ENCODE measurements at regions not wholly inside any gene's neighbourhood (a gene's known extent, or its start where the extent isn't known, plus 50 kb on each side); places are given as distances from the start of the nearest gene placed in this dataset.

GRCh38 chr21:16792101-16792500, 720.7 kb upstream of the CXADR start:
- no peak for DNase-seq

DNA sequence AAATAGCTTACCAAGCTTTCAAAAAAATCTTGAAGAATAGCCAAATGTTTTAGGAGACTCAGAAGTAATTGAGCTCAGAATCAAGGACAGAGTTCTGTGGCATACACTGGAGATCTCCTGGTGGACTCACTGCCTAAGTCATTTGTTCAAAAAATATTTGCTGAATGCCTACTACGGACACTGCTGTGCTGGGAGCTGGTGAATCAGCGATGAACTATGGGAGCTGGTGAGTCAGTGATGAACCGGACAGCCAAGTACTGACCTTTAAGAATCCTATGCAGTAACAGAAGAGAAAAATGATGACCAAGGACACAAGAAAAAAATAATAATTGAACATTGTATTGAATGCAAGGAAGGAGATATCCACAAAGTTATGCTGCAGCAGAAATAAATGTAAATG, 717.9 kb upstream of the CXADR start:
- no peak for DNase-seq

GRCh38 chr21:16796776-16797175, 716.1 kb upstream of the CXADR start:
- DNase-seq = no peak

GRCh38 chr21:16797540-16797939, 715.3 kb upstream of the CXADR start:
- no peak for DNase-seq

DNA sequence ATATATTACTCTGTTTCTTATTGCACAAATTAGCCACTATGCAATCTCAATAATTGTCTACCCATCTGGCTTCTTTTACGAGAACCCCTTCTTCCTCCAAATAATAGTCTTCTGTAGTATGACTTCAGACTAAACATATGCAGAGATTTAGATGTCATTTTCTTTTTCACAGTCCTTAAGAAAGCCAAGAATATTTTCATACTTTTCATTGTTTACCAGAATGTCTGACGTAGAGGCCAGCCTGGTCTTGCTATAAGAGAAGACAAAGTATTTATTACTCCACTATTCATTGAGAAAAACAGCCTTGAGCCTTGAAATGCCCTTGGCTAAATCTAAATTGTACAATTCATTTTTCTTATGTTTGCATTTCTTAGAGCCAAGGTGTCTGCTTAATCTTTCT, 714.9 kb upstream of the CXADR start:
- DNase-seq = no peak

DNA sequence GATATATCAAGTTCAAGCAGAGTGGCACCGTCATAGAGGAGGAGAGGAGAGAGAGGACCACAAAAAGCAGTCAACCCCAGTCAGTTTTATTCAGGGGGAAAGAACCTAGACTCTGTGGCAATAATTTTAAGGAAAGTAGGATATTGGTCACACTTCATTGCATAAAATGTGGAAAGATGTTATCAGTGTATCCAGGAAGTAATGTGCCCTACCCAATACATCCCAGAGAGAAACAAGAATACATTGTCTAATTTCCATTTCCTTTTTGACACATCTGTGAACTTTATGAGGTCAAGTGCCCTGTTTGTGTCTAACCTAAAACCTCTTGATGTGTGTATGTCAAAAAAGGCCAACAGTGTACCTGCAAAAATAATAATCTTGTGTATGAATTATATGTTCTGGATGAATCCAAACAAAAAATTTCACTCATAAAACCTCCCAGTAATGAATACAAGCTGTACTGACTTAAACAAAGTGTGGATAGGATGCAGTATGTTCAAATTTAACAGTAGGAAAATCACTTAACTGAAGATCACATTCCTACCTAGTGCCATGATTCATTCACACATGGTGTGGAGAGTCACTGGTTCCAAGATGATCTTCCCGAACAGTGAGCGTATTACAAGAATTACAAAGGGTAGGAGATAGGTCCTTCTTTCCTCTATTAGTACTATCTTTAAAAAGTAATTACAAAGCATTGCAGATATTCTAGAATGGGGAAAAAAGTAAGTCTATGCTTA, 712.1 kb upstream of the CXADR start:
- no peak for DNase-seq

DNA sequence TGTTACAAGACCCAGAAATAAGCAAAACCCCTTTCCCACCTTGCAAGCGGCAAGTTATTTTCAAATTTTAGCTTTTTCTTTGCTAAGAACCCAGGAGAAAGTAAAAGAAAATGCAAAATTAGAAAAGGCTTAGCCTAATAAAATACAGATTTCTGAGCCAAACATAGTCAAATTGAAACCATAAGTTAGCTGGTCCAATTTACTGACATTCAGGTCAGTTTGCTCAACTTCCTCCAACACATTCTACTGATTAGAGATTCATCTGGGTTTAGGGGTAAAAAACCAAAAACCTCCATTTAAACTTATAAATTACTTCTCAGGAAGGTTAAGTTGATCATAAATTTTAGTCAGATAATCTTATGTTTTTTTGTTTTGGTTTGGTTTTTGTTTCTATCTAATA, 701.8 kb upstream of the CXADR start:
- DNase-seq = no peak

- DNase-seq = no peak
Observed at GRCh38 chr21:16811970-16812369, 700.9 kb upstream of the CXADR start.

DNA sequence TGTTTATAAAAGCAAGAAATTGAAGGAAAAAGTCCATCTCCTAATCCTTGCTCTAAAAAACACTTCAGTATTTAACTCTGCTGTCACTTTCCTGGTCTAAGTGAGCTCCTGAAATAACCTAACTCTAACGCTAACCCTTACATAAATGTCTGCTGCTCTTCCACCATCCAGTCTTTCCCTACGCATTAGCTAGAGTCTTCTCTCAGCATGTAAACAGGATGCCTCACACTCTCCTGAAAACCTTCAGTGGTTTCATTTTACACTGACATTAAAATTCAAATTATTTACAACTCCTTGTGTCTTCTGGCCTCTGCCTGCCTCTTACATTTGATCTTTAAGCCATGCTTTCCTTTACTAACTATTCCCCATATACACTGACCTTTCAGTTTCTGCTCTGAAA, 697.6 kb upstream of the CXADR start:
- no peak for DNase-seq

DNA sequence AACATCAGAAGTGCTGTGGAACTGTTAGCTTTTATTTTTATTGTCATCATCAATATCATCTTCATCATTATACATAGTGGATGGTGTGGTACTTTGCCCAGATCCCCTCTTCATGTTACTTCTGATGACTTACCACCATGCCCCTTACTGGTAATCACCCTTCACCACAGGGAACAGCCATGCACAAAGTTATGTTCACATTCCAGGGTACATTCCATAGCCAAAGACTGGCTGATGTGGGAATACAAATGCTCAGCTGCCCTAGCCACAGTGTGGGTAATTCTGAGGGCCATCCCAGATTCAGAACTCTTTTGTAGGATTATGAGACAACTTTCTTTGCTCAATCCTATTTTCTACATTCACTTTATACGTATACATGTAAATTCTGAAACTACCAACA, 691.3 kb upstream of the CXADR start:
- no peak for DNase-seq

GRCh38 chr21:16829532-16829931, 683.3 kb upstream of the CXADR start:
- no peak for DNase-seq

DNA sequence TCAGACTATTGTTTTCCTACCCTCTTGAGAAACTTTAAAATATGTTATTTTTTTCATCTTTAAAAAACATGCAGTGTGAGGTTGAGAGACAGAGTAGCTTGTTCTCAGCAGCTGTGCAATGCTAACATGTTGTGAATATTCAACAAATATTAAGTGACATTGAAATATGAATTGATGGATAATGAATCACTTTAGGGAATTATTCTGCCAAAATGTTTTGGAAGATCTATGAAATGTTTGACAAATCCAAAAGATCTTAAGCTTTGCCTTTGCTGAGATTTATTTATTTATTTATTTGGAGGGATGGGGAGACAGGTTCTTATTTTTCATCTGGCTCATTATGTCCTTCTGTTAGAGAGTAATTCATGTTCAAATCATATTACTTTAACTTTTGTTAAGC, 680.1 kb upstream of the CXADR start:
- DNase-seq = no peak

- no peak for DNase-seq
Observed at GRCh38 chr21:16834791-16835190, 678.1 kb upstream of the CXADR start.

GRCh38 chr21:16837321-16837720, 675.5 kb upstream of the CXADR start:
- DNase-seq = no peak

GRCh38 chr21:16837721-16838120, 675.1 kb upstream of the CXADR start:
- DNase-seq = no peak

DNA sequence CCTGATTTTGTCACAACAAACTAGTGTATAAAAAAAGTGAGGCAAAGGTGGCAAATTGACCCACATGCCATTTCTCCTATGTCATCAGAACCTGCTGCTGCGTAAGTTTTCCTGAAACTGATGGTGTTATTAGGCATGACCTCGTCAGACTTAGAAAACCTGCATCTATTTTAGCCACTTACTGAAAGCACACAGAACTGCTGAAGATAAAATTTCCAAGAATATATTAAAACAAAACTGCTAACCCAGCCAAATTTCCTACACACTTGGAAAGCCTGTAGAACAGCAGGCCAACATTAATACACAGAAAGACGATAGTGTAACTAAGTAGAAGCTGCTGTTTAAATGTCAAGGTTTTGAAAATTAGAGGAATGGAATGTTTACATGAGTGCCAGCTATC, 674.5 kb upstream of the CXADR start:
- DNase-seq = no peak

- no peak for DNase-seq
Observed at GRCh38 chr21:16840538-16840937, 672.3 kb upstream of the CXADR start.

DNA sequence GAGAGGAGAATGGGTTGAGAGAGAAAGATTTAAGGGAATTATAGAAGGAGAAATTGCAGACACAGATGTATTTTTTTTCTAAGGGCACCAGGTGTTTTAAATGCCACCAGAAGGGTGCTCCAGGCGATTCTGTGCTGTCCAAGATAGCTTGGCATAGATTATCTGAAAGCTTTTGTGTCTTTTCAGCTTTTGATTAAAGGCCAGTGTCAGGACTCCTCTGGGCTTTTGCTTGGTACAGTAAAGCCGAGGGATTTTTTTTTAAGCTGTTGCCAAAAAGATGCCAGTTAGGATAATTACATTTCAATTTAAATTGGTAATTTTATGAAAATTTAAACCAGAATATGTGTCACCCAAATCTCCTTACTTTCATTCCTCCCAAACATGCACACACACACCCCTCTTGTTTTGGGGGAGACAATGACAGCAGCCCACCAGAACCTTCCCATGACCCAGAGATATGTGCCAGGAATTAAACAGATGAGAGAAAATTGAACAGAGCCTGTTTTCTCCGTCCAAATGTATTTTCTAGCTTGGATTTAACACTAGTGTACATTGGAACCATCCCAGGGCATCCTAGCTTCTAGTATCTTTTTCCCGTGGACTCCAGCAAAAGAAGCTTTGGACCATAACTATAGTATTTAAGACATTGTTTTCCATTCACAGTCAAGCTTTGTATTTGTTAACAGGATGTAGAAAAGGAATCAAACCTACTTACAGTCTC, 670.7 kb upstream of the CXADR start:
- DNase-seq = peak in 1 of 2 experiments; percentile 1

- no peak for DNase-seq
Observed at GRCh38 chr21:16842696-16843035, 670.2 kb upstream of the CXADR start.

- DNase-seq = no peak
Observed at GRCh38 chr21:16847211-16847610, 665.6 kb upstream of the CXADR start.

DNA sequence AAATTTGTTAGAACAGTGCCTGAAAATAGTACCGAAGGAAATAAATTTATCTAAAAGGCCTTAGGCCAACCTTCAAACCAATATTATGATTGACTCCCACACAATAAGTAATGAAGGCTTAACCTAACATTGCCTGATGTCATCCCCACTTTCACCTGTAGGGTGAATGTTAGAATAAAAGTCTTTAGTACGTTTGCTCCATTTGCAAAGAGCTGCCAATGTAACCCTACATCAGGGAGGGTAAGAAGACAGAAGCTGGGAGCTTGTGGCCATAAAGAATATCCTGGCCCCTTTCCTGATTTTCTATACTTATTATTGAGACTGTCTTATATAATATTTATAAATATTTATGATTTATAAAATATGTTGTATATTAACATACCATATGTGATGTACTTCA, 661.8 kb upstream of the CXADR start:
- DNase-seq = no peak

- no peak for DNase-seq
Observed at GRCh38 chr21:16855164-16855667, 657.6 kb upstream of the CXADR start.

DNA sequence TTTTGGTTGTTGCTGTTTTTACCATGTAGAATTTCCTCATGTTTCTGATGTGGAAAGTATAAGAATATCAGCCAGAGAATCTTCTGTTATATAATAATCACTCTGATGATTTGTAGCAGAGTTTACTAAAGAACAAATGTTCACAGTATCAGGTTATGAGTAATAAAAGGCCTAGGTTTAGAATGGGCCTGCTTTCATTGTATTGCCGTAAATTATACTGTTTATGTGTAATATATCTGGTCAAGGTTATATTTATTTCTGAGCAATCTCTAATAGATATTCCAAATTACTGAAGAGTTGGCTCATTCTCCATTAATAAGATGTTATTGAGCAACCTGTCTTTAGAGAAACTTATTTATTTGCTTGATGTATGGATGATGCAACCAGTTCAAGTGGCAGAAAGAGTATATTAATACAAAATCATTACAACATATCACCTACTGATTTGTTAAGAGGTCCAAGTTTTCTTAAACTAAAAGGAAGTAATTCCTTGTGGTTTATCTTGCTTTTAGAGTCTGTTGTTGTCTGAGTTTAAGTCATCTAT, 649.4 kb upstream of the CXADR start:
- no peak for DNase-seq

DNA sequence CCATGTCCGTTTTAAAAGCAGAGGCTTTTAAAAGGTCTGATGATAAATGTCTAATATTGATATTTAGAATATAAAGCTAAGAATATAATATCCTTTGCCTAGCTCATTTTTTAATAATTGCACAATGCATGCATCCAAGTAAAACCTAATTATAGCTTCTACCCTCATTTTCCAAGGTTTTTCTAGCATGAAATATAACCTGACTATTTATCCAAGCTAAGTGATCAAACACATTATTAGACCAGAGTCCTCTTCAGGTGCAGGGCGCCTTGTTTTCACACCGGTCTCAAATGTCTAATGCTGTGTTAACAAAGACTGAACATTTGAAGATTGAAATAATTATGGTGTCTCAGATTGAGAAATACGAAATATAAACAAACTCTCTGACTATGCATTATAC, 648.9 kb upstream of the CXADR start:
- peak; percentile 44 to 63 for DNase-seq

Data from NCI-H1930 (cell line).